ENCODE measurements at regions not wholly inside any gene's neighbourhood (a gene's known extent, or its start where the extent isn't known, plus 50 kb on each side); places are given as distances from the start of the nearest gene placed in this dataset.

GRCh38 chr3:10702961-10703740 lies 112.9 kb upstream of the SLC6A11 start:
- TF ChIP-seq CTCF (optimal IDR thresholded peaks at IDR 0.05 in 1 of 3, IDR thresholded peaks at IDR 0.05 in 1 of 3, conservative IDR thresholded peaks at IDR 0.05 in 1 of 3; ENCODE audit: extremely low read depth in 1 of 3, insufficient read depth in 2 of 3, low read length in 3 of 3) = no peak
- TF ChIP-seq EZH2 (IDR thresholded peaks at IDR 0.05; ENCODE audit: low read length) = no peak

Measured in keratinocyte (primary cell).